Fibroblast of lung (primary cell): ENCODE measurements at regions not wholly inside any gene's neighbourhood (a gene's known extent, or its start where the extent isn't known, plus 50 kb on each side); places are given as distances from the start of the nearest gene placed in this dataset.

Experiments used
- EZH2 ChIP-seq: IDR thresholded peaks from 2 replicates; pipeline ENCODE4 v1.5.1; 2012; ENCODE audit warnings: low read length, control low read depth, mild to moderate bottlenecking; ENCODE audit errors: missing control alignments
- TF ChIP-seq, protein P1 (sequence below), 2 donors: IDR thresholded peaks in 1 of 2; conservative IDR thresholded peaks in 1 of 2; 1 replicate in 1 of 2; 2 replicates in 1 of 2; pipeline ENCODE4 v1.5.1; 2011 to 2012; ENCODE audit warnings: low read length in 2 of 2, control low read depth in 1 of 2, inconsistent platforms in 1 of 2, low read depth in 1 of 2, mild to moderate bottlenecking in 1 of 2

DNA sequence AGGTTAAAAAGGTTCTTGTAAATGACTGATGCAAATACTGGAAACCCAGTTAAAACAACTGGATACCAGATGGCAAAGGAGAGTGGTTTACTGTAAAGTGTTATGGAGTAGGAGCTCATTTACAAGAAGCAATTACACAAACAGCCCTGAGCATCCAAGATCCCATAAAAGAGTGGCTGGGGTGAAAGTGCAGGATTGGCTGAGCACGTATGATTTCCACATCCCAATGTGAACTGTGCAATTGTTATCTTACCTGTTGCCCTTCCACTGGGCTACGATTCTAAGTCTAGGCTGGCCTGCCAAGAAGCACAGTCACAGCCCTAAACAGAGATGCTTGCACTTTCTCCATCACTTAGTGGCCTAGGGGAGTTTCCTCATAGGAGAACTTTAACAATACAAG, 277.6 kb upstream of the RUNX1 start:
- TF ChIP-seq, protein P1, sequence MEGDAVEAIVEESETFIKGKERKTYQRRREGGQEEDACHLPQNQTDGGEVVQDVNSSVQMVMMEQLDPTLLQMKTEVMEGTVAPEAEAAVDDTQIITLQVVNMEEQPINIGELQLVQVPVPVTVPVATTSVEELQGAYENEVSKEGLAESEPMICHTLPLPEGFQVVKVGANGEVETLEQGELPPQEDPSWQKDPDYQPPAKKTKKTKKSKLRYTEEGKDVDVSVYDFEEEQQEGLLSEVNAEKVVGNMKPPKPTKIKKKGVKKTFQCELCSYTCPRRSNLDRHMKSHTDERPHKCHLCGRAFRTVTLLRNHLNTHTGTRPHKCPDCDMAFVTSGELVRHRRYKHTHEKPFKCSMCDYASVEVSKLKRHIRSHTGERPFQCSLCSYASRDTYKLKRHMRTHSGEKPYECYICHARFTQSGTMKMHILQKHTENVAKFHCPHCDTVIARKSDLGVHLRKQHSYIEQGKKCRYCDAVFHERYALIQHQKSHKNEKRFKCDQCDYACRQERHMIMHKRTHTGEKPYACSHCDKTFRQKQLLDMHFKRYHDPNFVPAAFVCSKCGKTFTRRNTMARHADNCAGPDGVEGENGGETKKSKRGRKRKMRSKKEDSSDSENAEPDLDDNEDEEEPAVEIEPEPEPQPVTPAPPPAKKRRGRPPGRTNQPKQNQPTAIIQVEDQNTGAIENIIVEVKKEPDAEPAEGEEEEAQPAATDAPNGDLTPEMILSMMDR (conservative IDR thresholded peaks at IDR 0.05 in 1 of 2, IDR thresholded peaks at IDR 0.05 in 1 of 2; ENCODE audit: low read depth in 1 of 2, low read length in 2 of 2) = no peak
- TF ChIP-seq EZH2 = no peak
